NCI-H1930 (cell line): ENCODE measurements at regions not wholly inside any gene's neighbourhood (a gene's known extent, or its start where the extent isn't known, plus 50 kb on each side); places are given as distances from the start of the nearest gene placed in this dataset.
A peak's percentile ranks its signal among the peaks of the same experiment; 100 is the strongest.

Source experiments
- DNase-seq, 2 experiments: peaks; one replicate each; lab custom pipeline; 2025; lab: John Stamatoyannopoulos, UW

DNA sequence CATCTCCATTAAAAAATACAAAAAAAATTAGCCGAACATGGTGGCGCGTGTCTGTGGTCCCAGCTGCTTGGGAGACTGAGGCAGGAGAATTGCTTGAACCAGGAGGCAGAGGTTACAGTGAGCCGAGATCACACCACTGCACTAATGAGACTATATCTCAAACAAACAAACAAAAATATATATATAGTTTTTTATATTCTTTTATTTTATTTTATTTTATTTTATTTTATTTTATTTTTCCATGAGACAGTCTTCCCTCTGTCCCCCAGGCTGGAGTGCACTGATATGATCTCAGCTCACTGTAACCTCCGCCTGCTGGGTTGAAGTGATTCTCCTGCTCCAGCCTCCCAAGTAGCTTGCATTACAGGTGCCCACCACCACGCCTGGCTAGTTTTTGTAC, 79.5 kb downstream of the IRF2BPL start:
- DNase-seq, result no peak

DNA sequence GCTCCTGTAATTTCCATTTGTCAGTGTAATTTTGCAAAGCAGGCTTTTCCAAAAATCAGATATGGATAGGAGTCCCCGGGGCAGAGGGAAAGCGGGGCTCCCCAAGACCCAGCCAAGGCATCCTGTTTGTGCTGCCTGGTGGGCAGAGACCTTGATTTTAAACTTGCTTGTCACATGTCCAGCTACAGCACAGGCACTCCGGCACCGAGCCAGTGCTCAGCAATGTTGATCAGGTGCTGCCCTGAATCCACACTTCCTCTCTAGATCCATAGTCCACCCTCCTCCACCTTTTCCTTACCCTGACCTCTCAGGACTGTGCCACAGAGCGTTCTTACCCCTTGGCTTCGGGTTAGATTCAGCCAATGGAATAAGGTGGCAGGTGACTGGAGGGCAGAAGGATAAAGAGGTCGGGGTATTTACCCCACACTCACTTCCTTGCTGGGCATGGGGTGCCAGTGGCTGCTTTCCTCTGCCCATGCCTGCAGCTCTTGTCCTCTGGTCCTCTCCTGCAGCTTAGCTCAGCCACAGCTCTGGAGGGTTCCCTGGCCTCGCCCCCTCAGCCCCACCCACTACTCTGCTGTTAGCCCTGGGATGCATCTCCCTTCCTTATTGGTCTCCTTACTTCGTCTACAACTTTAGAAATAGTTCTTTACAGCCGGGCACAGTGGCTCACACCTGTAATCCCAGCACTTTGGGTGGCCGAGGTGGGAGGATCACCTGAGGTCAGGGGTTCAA, 80.1 kb downstream of the IRF2BPL start:
- no peak for DNase-seq

DNA sequence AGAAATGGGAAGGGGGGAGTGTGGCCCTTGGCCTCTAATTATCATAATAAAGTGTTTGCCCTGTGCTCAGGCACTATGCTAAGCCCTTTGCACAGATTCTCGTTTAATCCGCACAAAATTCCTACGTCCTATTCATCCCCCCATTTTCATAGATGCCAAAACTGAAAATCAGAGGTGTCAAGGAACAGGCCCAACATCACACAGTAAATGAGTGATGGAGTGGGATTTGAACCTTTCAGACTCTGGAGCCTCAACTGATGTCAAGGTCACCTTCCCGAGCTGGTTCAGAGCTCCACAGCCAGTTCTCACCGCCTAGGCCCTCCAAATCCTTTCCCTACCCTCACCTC, 80.7 kb downstream of the IRF2BPL start:
- no peak for DNase-seq

DNA sequence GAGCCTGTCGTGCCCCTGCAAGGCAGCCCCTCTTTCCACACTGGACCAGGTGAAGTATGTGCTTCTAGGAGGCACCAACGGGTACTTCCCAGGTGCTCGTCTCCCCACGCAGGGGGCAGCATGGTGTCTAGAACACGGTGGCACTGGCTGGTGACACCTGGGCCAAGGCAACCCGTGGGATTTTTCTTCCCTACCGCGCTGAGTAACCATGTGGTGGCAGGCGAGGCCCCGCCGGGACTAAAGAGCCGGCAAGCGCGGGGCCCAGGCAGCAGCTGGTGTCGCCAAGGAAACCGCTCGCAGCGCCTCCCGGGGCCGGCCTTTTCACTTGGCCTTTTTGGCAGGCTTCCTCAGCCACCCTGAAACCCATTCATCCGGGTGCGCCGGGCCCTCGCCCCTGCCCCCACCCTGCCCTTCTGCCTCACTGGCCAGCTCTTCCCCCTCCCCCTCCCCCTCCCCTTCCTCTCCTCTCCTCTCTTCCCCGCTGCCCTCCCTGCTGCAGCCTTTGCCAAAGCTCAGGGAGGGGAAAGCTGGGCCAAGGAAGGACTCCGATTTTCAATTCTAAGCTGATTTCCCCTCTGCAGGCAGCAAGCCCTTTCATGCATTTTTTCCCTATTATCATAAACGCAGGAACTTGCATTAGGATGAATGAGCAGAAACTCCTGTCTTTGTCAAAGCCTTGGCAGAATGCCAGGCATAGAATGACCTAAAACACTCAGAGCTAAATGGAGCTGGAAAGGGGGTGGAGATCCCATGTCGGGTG, 81.2 kb downstream of the IRF2BPL start:
- DNase-seq, result peak; percentile 76 to 79

DNA sequence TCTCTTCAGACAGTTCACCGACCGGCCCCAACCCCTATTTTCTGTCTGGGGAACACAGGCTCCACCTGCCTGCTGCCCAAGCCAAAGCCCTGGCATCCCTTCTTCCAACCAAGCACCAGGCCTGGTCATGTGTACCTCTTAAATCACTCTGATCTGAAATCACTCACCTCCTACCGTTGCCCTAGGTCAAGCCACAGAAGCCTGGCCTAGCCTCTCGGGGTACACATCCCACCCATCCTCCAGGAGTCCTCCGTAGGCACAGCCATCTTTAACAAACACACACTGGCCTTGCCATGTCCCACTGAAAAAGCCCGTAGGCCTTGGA, 81.8 kb downstream of the IRF2BPL start:
- no peak for DNase-seq

DNA sequence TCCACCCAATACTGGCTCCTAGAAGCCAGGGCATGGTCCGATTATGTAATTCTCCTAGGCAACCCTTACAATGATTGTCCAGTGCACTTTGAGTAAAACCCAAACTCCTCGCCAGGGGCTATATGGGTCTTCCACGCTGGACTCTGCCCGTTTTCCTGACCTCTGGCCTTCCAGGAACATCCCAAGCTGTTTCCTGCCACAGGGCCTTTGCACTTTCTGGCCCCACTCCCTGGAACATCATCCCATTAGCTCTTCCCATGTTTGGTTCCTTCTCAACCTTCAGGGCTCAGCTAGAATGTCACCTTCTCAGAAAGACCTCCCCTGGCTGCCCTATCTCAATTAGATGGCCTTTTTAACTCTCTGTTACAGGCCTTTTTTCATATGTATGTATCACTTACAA, 85.4 kb downstream of the IRF2BPL start:
- no peak for DNase-seq

DNA sequence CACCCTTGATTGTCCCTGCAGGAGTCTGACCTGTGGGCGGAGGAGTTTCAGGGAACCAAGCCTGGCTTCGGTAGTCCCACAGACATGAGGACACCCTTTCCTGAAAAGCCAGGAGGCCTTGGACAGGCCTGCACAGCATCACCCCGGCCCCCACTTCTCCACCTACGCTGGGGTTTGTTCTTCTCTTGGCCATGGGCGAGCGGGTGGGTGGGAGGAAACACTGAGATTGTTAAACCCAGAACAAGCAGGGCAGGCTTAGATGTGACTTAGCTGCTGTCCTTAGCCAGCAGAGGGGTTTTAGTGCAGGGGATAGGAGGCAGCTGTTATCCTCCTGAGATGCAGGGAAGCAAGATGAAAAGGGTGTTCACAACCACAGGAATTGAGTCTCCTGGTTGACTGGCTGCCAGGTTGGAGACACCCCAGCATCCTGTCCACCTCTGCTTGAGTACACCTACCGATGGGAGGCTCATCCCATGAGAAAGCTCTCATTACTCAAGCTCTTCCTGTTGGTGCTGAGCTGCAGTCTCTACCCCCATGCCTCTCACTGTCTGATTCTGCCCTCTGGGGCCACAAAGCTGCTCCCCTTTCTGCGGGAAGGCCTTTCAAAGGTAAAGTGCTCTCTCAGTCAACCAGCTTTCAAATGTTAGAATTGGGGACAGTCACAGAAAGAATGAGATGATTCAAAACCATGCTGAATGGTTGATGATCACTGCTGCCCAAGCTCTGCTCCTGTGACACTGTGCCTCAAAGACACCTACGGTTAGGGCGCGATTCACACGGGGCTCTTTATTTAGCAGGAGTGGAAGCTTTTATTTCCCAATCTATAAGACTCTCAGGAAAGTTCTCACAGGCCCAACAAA, 86.3 kb downstream of the IRF2BPL start:
- no peak for DNase-seq

DNA sequence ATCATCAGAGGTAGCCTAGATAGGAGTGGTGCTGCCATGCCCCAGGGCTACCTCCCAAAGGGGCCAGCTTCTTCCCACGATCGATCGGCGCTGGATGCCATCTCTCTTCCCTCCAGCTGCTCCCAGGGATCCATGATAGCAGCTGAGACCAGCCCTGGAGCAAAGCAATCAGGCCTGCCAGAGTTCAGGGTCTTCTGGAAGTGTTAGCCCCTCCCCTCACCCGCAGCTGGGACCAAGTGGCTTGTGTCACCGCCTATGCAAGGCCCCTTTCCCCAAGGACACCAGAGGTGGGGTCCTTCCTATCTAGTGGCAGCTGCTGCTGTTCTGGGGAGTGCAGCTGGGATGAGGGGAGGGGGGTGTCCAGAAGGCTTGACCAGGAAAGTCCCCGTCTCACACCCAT, 87.0 kb downstream of the IRF2BPL start:
- no peak for DNase-seq

DNA sequence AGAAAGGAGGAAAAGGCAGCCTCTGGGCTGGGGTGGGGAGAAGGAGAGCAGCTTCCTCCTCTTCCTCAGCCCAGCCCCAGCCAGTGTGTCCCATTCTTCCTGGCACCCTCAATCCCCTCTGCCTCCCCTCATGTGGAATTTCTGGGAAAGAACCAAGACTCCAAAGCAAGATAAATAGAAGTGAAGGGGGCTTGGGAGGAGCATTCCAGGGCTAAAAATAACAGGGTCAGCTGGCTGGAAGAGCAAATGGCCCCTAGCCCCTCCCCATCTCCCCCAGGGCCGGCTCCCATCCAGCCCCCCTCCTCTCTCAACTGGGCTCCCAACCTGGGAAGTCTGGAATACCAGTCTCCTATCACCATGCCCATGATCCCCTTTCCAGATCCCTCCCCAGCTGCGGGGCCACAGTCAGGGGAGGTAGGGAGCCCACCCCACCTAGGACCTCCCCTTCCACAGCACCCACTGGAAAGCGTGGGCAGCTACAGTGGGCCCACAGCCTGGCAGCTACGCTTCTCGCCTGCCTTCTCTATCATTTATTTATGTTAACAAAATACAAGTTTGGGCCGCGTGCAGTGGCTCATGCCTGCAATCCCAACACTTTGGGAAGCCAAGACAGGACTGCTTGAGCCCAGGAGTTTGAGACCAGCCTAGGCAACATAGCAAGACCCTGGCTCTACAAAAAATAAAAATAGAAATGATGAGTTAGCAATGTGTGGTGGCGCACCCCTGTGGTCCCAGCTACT, 88.3 kb downstream of the IRF2BPL start:
- DNase-seq, result no peak

DNA sequence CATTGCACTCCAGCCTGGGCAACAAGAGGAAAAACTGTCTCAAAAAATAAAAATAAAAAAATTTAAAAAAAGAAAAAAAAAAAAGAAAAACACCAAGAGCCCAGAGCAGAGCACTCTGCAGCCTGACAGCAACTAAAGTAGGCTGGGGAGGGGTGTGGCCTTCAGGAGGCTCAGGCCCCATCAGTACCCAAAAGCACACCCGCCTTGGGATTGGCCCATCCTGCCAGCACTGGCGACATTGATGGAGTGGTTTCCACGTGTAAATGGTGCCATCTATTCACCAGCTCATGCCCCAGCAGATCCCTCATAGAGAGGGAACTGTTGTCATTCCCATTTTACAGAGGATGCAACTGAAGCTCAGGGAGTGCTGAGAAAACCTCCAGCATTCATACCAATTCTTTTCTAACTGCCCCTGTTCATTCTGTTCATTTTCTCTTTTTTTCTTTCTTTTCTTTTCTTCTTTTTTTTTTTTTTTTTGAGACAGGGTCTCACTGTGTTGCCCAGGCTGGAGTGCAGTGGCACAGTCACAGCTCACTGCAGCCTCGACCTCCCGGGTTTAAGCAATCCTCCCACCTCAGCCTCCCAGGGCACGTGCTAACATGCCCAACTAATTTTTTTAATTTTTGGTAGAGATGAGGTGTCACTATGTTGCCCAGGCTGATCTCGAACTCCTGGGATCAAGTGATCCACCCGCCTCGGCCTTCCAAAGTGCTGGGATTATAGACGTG, 89.3 kb downstream of the IRF2BPL start:
- no peak for DNase-seq

DNA sequence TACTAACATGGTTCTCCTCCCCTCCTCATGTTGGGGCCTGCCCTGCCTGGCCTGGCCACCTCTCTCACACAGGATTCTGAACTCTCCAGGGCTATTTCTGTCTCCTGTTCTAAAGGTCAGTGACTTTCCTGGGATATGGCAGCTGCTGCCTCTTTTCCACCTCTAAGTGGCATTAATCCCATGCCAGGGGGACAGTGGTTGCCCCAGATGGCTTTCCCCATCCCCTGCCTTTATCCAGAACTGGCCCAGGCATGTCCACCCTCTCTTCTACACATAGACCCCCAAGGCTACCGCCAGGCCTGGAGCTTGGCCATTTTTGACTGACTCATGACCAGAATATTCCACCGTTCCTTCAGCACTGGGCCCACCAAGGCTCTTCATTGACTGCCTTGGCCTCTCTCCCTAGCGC, 90.4 kb downstream of the IRF2BPL start:
- no peak for DNase-seq

DNA sequence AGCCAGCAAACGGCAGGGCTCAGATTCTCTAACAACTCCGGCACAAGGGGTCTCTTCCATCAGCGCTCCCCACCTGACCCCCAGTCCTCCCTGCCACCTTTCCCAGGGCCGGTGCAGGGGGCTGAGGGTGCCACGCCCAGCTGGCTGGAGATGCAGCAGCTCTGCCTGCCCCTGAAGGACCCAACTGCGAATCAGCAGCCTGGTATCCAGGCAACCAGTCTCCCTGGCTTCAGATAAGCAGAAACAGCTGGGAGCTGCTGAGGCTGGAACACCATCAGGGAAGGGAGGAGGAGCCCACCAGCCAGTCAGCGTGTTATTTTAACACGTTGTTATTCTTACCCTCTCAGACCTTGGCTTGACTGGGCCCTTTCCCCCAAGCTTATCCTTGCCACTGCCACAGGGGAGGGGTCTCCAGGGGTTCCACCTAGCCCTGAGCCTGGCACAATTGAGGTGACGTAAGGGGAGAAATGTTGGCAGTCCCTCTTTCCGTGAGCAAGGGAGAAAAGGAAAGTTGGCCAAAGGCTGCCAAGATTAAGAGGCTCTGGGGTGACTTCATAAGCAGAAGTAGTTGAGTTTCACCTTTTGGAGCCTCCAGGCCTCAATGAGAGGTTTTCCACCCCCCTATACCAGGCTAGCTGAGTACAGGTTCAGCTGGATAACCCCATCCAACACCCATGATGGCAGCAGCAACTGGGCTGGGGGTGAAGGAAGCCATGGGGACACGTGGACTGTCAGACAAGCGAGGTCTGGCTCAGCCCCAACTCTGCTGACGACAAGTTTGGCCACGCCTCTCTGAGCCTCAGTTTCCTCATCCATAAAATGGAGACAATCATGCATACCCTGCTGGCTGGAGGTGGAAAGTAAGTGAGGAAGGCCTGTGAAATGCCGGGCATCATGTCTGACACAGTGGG, 91.1 kb downstream of the IRF2BPL start:
- DNase-seq, result no peak

DNA sequence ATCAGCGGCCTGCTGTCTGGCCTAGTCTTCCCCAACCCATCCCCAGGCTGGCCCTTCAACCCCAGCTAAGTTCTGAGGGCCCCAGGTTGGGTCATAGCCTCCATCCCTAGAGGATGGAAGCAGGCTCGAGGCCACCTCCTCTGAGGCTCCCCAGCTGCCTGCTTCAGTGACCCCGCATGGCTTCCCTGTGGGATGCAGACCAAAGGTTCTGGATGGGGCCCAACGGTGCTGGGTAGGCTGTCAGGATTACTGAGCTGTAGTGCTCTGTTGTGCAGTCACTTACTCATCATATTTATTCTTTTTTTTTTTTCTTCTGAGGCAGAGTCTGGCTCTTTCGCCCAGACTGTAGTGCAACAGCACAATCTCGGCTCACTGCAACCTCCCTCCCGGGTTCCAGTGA, 92.0 kb downstream of the IRF2BPL start:
- DNase-seq, result no peak

DNA sequence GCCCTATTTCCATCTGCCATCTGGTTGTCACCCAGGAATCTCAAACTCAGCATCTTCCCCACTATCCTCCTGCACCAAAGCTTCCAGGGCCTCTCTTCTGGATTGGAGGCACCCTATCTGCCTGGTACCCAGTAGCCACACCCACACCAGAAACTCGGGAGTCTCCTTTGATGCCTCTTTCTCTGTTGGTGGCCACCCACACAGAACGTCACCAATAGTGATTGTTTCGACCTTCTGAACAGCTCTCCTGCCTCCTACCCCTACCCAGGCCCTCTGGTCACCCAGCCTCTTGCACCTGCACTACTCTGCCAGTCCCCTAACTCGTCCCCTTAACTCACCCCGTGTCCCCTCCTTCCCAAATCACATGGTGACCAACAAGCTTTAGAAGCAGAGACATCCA, 95.0 kb downstream of the IRF2BPL start:
- no peak for DNase-seq

DNA sequence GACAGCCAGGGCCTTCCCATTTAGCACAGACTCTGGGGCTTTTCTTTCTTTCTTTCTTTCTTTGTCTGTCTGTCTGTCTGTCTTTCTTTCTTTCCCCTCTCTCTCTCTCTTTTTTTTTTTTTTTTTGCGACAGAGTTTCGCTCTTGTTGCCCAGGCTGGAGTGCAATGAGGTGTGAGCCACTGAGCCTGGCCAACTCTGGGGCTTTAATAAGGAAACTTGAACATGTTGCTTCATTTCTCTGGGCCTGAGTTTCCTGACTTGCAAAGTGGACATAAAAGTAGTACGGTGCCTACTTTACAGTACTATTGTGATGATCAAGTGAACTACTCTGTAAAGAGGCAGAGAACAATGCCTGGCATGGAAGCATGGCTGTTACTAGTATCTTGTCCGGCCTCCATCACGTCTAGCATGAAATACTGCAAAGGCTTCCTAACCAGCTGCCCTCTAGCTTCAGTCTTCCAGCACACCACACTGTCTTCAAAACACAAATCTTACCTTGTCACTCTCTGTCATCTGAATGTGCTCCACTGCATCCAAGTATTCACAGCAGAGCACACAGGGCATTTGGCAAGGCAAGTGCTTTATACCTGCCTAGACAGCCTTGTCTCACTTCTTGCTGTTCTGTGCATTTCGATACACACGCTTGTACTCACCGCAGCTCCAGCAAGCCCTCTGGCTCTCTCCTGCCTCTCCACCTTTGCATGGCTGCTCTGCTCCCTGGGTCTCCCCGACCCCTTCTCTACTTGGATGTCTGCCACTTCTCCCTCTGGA, 96.7 kb downstream of the IRF2BPL start:
- DNase-seq, result no peak

DNA sequence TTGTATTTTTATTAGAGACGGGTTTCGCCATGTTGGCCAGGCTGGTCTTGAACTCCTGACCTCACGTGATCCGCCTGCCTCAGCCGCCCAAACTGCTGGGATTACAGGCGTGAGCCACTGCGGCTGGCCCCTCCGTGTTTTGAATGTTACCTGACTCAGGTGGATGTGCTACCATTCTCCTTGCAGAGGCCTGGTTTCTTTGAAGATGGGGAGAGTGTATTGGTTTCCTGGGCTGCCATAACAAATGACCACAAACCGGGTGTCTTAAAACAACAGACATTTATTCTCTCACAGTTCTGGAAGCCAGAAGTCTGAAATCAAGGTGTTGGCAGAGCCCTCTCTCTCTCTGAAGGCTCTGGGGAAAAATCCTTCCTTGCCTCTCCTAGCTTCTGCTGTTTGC, 98.0 kb downstream of the IRF2BPL start:
- no peak for DNase-seq

DNA sequence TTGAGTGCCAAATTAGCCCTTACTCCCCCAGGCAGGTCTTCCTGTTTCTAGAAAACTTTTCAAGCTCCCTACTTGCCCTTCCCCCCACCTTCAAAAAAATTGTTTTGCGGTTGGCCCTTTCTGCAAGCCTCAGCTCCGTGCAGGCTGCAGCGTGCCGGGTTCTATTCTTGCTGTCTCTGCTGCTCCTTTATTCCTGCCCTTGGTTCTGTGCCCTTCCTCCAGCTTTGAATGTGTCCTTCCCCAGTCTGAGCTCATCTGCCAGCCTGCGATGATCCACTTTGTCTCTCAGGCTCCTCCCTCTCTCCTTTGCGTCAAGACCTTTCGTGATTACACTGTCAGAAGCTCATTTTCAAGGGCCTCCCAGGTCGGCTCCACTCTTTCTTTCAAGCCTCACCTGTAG, 98.6 kb downstream of the IRF2BPL start:
- DNase-seq, result no peak

DNA sequence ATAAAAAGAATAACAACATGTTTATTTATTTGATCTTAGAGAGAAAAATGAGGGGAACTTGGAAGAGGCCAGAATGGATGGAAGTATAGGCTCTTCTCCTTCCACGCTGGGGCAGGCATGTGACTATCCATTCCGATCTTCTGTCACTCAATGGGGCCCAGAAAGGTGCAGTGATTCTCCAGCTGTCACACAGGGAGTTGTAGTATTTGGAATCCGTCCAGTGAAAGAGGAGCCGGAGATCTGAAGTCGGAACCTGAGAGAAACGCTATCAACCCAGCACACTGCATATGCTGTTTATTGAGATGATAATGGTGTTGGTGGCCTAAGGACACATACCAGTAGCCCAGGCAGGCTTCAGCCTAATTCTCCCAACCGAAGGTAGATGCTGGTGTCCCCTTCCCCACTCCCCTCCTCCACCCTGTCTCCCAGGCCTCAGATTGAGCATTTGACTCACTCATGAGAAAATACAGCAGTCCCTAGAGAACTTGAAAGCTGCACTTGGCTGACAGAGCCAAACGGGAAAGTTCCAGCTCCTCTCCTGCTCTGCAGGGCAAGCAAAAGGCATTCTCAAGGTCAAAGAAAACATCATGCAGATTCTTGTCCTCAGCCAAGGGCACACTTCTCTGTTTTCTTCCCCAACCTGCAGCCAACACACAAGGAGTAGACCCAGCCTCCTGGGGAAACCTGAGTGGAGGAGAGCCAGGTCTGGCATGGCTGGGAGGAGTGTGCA, 100.4 kb downstream of the IRF2BPL start:
- no peak for DNase-seq
